COLO829 (cell line): ENCODE measurements at regions not wholly inside any gene's neighbourhood (a gene's known extent, or its start where the extent isn't known, plus 50 kb on each side); places are given as distances from the start of the nearest gene placed in this dataset.
"Not testable (repeated sequence)": the region's sequence is repeated elsewhere in the genome, so short reads cannot be mapped to it uniquely, and the experiment has no call there.

ENCODE experiments used
- DNase-seq: peaks from one replicate; pipeline ENCODE4 v3.0.0; 2012; ENCODE audit warnings: low spot score

GRCh38 chr7:13717031-13717430 is 272.4 kb downstream of the ETV1 start:
- no peak for DNase-seq

- no peak for DNase-seq
These were observed 265.1 kb downstream of the ETV1 start for GRCh38 chr7:13724191-13724976.

GRCh38 chr7:13724977-13725566 is 264.4 kb downstream of the ETV1 start:
- no peak for DNase-seq

- DNase-seq = no peak
These were observed 263.9 kb downstream of the ETV1 start for GRCh38 chr7:13725591-13725990.

- DNase-seq = no peak
These were observed 262.2 kb downstream of the ETV1 start for GRCh38 chr7:13727279-13727678.

- DNase-seq = no peak
These were observed 261.7 kb downstream of the ETV1 start for GRCh38 chr7:13727751-13728150.

- DNase-seq = not testable (repeated sequence)
These were observed 261.0 kb downstream of the ETV1 start for GRCh38 chr7:13728430-13728829.

GRCh38 chr7:13731643-13732042 is 257.8 kb downstream of the ETV1 start:
- no peak for DNase-seq

- DNase-seq = no peak
These were observed 251.9 kb downstream of the ETV1 start for GRCh38 chr7:13737563-13737962.

GRCh38 chr7:13742126-13742525 is 247.3 kb downstream of the ETV1 start:
- peak; percentile 11 for DNase-seq

GRCh38 chr7:13742811-13743210 is 246.7 kb downstream of the ETV1 start:
- peak; percentile 23 for DNase-seq

GRCh38 chr7:13743226-13743625 is 246.2 kb downstream of the ETV1 start:
- no peak for DNase-seq

- DNase-seq = no peak
These were observed 243.9 kb downstream of the ETV1 start for GRCh38 chr7:13745530-13745929.

GRCh38 chr7:13748998-13749397 is 240.5 kb downstream of the ETV1 start:
- DNase-seq = no peak

GRCh38 chr7:13749636-13750035 is 239.8 kb downstream of the ETV1 start:
- DNase-seq = no peak

- no peak for DNase-seq
These were observed 237.7 kb downstream of the ETV1 start for GRCh38 chr7:13751766-13752165.

GRCh38 chr7:13757841-13758240 is 231.6 kb downstream of the ETV1 start:
- DNase-seq = no peak

- not testable (repeated sequence) for DNase-seq
These were observed 223.6 kb downstream of the ETV1 start for GRCh38 chr7:13765853-13766252.

- no peak for DNase-seq
These were observed 219.2 kb downstream of the ETV1 start for GRCh38 chr7:13770305-13770704.

- no peak for DNase-seq
These were observed 214.5 kb downstream of the ETV1 start for GRCh38 chr7:13774976-13775375.

GRCh38 chr7:13777242-13777641 is 212.2 kb downstream of the ETV1 start:
- no peak for DNase-seq

- peak; percentile 45 for DNase-seq
These were observed 210.5 kb downstream of the ETV1 start for GRCh38 chr7:13778967-13779366.

GRCh38 chr7:13790611-13791010 is 198.9 kb downstream of the ETV1 start:
- DNase-seq = no peak

GRCh38 chr7:13792208-13792607 is 197.3 kb downstream of the ETV1 start:
- DNase-seq = no peak
